ENCODE measurements at regions not wholly inside any gene's neighbourhood (a gene's known extent, or its start where the extent isn't known, plus 50 kb on each side); places are given as distances from the start of the nearest gene placed in this dataset.

- TF ChIP-seq CTCF (conservative IDR thresholded peaks at IDR 0.05; ENCODE audit: low read depth, low read length) (no peak), EZH2 (IDR thresholded peaks at IDR 0.05; ENCODE audit: low read length, unreplicated experiment) (no peak)
Observed at GRCh38 chr3:110436209-110436608, 635.4 kb upstream of the NECTIN3 start.

Measured in PC-3 (cell line).